Stomach (tissue), 4 donors: ENCODE measurements at regions not wholly inside any gene's neighbourhood (a gene's known extent, or its start where the extent isn't known, plus 50 kb on each side); places are given as distances from the start of the nearest gene placed in this dataset.

Experiments used
- POLR2A ChIP-seq, 4 donors: fragments of 450-650 bp; IDR thresholded peaks; one replicate each; pipeline ENCODE4 v1.6.1; 2016; ENCODE audit warnings: antibody characterized with exemption in 4 of 4, control low read depth in 2 of 4, mild to moderate bottlenecking in 1 of 4, moderate library complexity in 1 of 4
- POLR2AphosphoS5 ChIP-seq, 3 donors: sonication (generic); formaldehyde crosslinking; IDR thresholded peaks; one replicate each; pipeline ENCODE4 v1.6.1; 2016; ENCODE audit warnings: antibody characterized with exemption in 3 of 3
- TF ChIP-seq, protein P1 (sequence below), 7 experiments: fragments of 450-650 bp in 4 of 7; fragments of 200-600 bp in 3 of 7; sonication (generic) in 3 of 7; IDR thresholded peaks; one replicate each; pipeline ENCODE4 v1.5.1; 2016 to 2019; ENCODE audit warnings: antibody characterized with exemption in 7 of 7, control low read depth in 2 of 7, mild to moderate bottlenecking in 1 of 7

DNA sequence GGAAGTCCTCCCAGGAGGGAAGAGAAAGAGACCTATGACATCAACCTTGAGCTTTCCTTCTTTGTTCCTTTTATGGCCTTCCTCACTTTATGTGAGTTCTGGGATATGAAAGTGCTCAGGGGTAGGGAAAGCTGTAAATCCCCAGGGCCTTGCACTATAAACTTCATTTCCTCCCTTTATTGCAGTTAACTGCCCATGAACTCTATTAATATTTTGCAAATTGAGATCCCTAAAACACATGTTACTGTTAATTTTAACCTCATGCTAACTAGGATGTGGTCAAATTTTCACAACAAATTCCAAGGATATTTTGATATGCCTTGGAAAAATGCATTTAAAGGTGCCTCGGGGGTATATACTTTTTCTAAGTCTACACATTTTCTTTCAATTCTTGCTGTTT is 359.9 kb downstream of the OSR1 start:
- TF ChIP-seq, protein P1, sequence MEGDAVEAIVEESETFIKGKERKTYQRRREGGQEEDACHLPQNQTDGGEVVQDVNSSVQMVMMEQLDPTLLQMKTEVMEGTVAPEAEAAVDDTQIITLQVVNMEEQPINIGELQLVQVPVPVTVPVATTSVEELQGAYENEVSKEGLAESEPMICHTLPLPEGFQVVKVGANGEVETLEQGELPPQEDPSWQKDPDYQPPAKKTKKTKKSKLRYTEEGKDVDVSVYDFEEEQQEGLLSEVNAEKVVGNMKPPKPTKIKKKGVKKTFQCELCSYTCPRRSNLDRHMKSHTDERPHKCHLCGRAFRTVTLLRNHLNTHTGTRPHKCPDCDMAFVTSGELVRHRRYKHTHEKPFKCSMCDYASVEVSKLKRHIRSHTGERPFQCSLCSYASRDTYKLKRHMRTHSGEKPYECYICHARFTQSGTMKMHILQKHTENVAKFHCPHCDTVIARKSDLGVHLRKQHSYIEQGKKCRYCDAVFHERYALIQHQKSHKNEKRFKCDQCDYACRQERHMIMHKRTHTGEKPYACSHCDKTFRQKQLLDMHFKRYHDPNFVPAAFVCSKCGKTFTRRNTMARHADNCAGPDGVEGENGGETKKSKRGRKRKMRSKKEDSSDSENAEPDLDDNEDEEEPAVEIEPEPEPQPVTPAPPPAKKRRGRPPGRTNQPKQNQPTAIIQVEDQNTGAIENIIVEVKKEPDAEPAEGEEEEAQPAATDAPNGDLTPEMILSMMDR (IDR thresholded peaks at IDR 0.05) = no peak
- TF ChIP-seq POLR2AphosphoS5 (IDR thresholded peaks at IDR 0.05) (no peak), POLR2A (IDR thresholded peaks at IDR 0.05) (no peak)
